KMS-11 (cell line): ENCODE measurements at regions not wholly inside any gene's neighbourhood (a gene's known extent, or its start where the extent isn't known, plus 50 kb on each side); places are given as distances from the start of the nearest gene placed in this dataset.

Experiments
- H2AFZ ChIP-seq: fragments of 200-600 bp; sonication (generic); 2 replicates; pipeline ENCODE4 v1.6.1; 2016; ENCODE audit warnings: antibody characterized with exemption, mixed run types, low read depth
- H3K27ac ChIP-seq: fragments of 200-600 bp; sonication (generic); 2 replicates; pipeline ENCODE4 v1.6.1; 2016; ENCODE audit warnings: mild to moderate bottlenecking, mixed run types
- H3K27me3 ChIP-seq: fragments of 200-600 bp; sonication (generic); 2 replicates; pipeline ENCODE4 v1.6.1; 2017; ENCODE audit warnings: mild to moderate bottlenecking, low read depth, mixed run types, moderate library complexity; ENCODE audit not compliant: insufficient read depth
- H3K36me3 ChIP-seq: fragments of 200-600 bp; sonication (generic); 2 replicates; pipeline ENCODE4 v1.6.1; 2017; ENCODE audit warnings: mild to moderate bottlenecking, mixed run types; ENCODE audit not compliant: insufficient read depth
- H3K4me1 ChIP-seq: fragments of 200-600 bp; sonication (generic); 2 replicates; pipeline ENCODE4 v1.6.1; 2016; ENCODE audit warnings: mild to moderate bottlenecking, low read depth, mixed run types; ENCODE audit not compliant: poor library complexity, severe bottlenecking
- H3K4me2 ChIP-seq: fragments of 200-600 bp; sonication (generic); 2 replicates; pipeline ENCODE4 v1.7.0; 2016; ENCODE audit warnings: mild to moderate bottlenecking, mixed run types
- H3K4me3 ChIP-seq: fragments of 200-600 bp; sonication (generic); IDR thresholded peaks from 2 replicates; pipeline ENCODE4 v1.6.1; 2017; ENCODE audit warnings: low read depth, low read length, mixed read lengths; ENCODE audit not compliant: insufficient read depth
- H3K79me2 ChIP-seq: fragments of 200-600 bp; sonication (generic); 2 replicates; pipeline ENCODE4 v1.6.1; 2016; ENCODE audit warnings: low read depth, mixed run types; ENCODE audit not compliant: insufficient read depth
- H3K9ac ChIP-seq: fragments of 200-600 bp; sonication (generic); 2 replicates; pipeline ENCODE4 v1.6.1; 2016; ENCODE audit warnings: mild to moderate bottlenecking, mixed run types
- H4K20me1 ChIP-seq: fragments of 200-600 bp; sonication (generic); 2 replicates; pipeline ENCODE4 v1.6.1; 2016; ENCODE audit warnings: mild to moderate bottlenecking, mixed run types; ENCODE audit not compliant: insufficient read depth
- CTCF ChIP-seq: fragments of 200-600 bp; sonication (generic); conservative IDR thresholded peaks from 2 replicates; pipeline ENCODE4 v1.6.1; 2017; ENCODE audit warnings: low read depth, mild to moderate bottlenecking, antibody characterized with exemption, low read length, moderate library complexity, mixed read lengths

- Histone ChIP-seq H4K20me1 (no peaks in the 10 kb centered on the region), H3K4me3 (no peak overlapping the region), H3K79me2 (no peaks in the 10 kb centered on the region), H3K27ac (no peak overlapping the region), H3K9ac (no peak overlapping the region), H3K36me3 (no peaks in the 10 kb centered on the region), H3K4me1 (no peaks in the 10 kb centered on the region), H3K4me2 (no peak overlapping the region), H3K27me3 (no peaks in the 10 kb centered on the region), H2AFZ (no peak overlapping the region)
- TF ChIP-seq CTCF: no peak
Measured at GRCh38 chr1:104456724-104457123, 707.0 kb downstream of the AMY1C start.

- TF ChIP-seq CTCF: no peak
- Histone ChIP-seq H2AFZ (no peak overlapping the region), H3K9ac (no peak overlapping the region), H4K20me1 (no peaks in the 10 kb centered on the region), H3K4me1 (no peaks in the 10 kb centered on the region), H3K36me3 (no peaks in the 10 kb centered on the region), H3K79me2 (no peaks in the 10 kb centered on the region), H3K27me3 (no peaks in the 10 kb centered on the region), H3K27ac (no peak overlapping the region), H3K4me2 (no peak overlapping the region), H3K4me3 (no peak overlapping the region)
Measured at GRCh38 chr1:104459886-104460285, 710.2 kb downstream of the AMY1C start.

GRCh38 chr1:104460880-104461279 is 711.2 kb downstream of the AMY1C start:
- no peak for TF ChIP-seq CTCF
- no peak overlapping the region for H3K4me3 ChIP-seq
- no peaks in the 10 kb centered on the region for H4K20me1 ChIP-seq
- no peak overlapping the region for H3K4me2 ChIP-seq
- no peaks in the 10 kb centered on the region for H3K4me1 ChIP-seq
- H3K9ac ChIP-seq: no peak overlapping the region
- no peak overlapping the region for H2AFZ ChIP-seq
- no peaks in the 10 kb centered on the region for H3K36me3 ChIP-seq
- H3K27ac ChIP-seq: no peak overlapping the region
- no peaks in the 10 kb centered on the region for H3K79me2 ChIP-seq
- no peaks in the 10 kb centered on the region for H3K27me3 ChIP-seq

- Histone ChIP-seq H3K27me3 (no peaks in the 10 kb centered on the region), H3K4me2 (no peak overlapping the region), H3K27ac (no peak overlapping the region), H3K4me3 (no peak overlapping the region), H3K4me1 (no peaks in the 10 kb centered on the region), H3K79me2 (no peaks in the 10 kb centered on the region), H3K36me3 (no peaks in the 10 kb centered on the region), H2AFZ (no peak overlapping the region), H3K9ac (no peak overlapping the region), H4K20me1 (no peaks in the 10 kb centered on the region)
- TF ChIP-seq CTCF: no peak
Measured at GRCh38 chr1:104463126-104463697, 713.5 kb downstream of the AMY1C start.
